GM23338 (cell line): ENCODE measurements at regions not wholly inside any gene's neighbourhood (a gene's known extent, or its start where the extent isn't known, plus 50 kb on each side); places are given as distances from the start of the nearest gene placed in this dataset.

ENCODE experiments used
- ATAC-seq: fragments of 200-7000 bp; cut with Tn5 transposase; 3 replicates; pipeline ENCODE4 v1.9.1; 2020
- DNase-seq: peaks from one replicate; pipeline ENCODE4 v3.0.0-alpha.2; 2015; ENCODE audit warnings: low spot score
- H2AFZ ChIP-seq: fragments of 200-600 bp; sonication (generic); 2 replicates; pipeline ENCODE4 v1.8.0; 2016; ENCODE audit warnings: antibody characterized with exemption, mild to moderate bottlenecking, moderate library complexity
- H3F3A ChIP-seq: fragments of 200-600 bp; sonication (generic); replicated peaks from 2 replicates; pipeline ENCODE4 v1.8.0; 2017; ENCODE audit warnings: antibody characterized with exemption, mixed run types, low read depth
- H3K27ac ChIP-seq: fragments of 200-600 bp; sonication (generic); 2 replicates; pipeline ENCODE4 v1.6.1; 2016; ENCODE audit warnings: low read depth
- H3K27me3 ChIP-seq: fragments of 200-600 bp; sonication (generic); 2 replicates; pipeline ENCODE4 v1.8.0; 2016; ENCODE audit warnings: mild to moderate bottlenecking, mixed run types, moderate library complexity; ENCODE audit not compliant: insufficient read depth
- H3K36me3 ChIP-seq: fragments of 200-600 bp; sonication (generic); 2 replicates; pipeline ENCODE4 v1.8.0; 2016; ENCODE audit warnings: mild to moderate bottlenecking; ENCODE audit not compliant: insufficient read depth
- H3K4me1 ChIP-seq: fragments of 200-600 bp; sonication (generic); 2 replicates; pipeline ENCODE4 v1.8.0; 2016; ENCODE audit warnings: mild to moderate bottlenecking, moderate library complexity; ENCODE audit not compliant: insufficient read depth
- H3K4me2 ChIP-seq: fragments of 200-600 bp; sonication (generic); 2 replicates; pipeline ENCODE4 v1.7.1; 2017; ENCODE audit warnings: mixed run types
- H3K4me3 ChIP-seq: fragments of 200-600 bp; sonication (generic); 2 replicates; pipeline ENCODE4 v1.6.1; 2016; ENCODE audit warnings: mixed run types
- H3K79me2 ChIP-seq: fragments of 200-600 bp; sonication (generic); replicated peaks from 2 replicates; pipeline ENCODE4 v1.8.0; 2017; ENCODE audit warnings: mild to moderate bottlenecking; ENCODE audit not compliant: insufficient read depth
- H3K9me2 ChIP-seq: fragments of 200-600 bp; sonication (generic); 2 replicates; pipeline ENCODE4 v1.8.0; 2017; ENCODE audit not compliant: insufficient read depth
- H4K20me1 ChIP-seq: fragments of 200-600 bp; sonication (generic); replicated peaks from 2 replicates; pipeline ENCODE4 v1.8.0; 2017; ENCODE audit warnings: mild to moderate bottlenecking; ENCODE audit not compliant: insufficient read depth
- H3K27ac Mint-ChIP-seq: 2 replicates; pipeline ENCODE4 v1.8.0; 2020; ENCODE audit warnings: inconsistent platforms, mild to moderate bottlenecking, moderate library complexity, mixed read lengths
- H3K27me3 Mint-ChIP-seq: 3 replicates; pipeline ENCODE4 v1.8.0; 2022; ENCODE audit warnings: low read depth, mild to moderate bottlenecking, moderate library complexity, mixed read lengths, inconsistent platforms; ENCODE audit not compliant: insufficient read depth, poor library complexity
- H3K36me3 Mint-ChIP-seq: 3 replicates; pipeline ENCODE4 v1.8.0; 2021; ENCODE audit warnings: low read depth, mild to moderate bottlenecking, inconsistent platforms, moderate library complexity, mixed read lengths
- H3K4me1 Mint-ChIP-seq: 3 replicates; pipeline ENCODE4 v1.8.0; 2020; ENCODE audit warnings: mild to moderate bottlenecking, inconsistent platforms, mixed read lengths
- H3K4me3 Mint-ChIP-seq: 3 replicates; pipeline ENCODE4 v1.8.0; 2021; ENCODE audit warnings: moderate library complexity, mild to moderate bottlenecking, inconsistent platforms, mixed read lengths
- H3K9me3 Mint-ChIP-seq: 3 replicates; pipeline ENCODE4 v1.8.0; 2020; ENCODE audit warnings: moderate library complexity, mild to moderate bottlenecking, inconsistent platforms, mixed read lengths
- CREB1 ChIP-seq: fragments of 250-450 bp; sonication (Bioruptor Pico); IDR thresholded peaks from 2 replicates; pipeline ENCODE4 v1.5.0; 2020; ENCODE audit warnings: low read depth, mild to moderate bottlenecking, moderate library complexity
- EZH2 ChIP-seq: fragments of 200-600 bp; sonication (generic); IDR thresholded peaks from one replicate; pipeline ENCODE4 v1.8.0; 2017; ENCODE audit warnings: antibody characterized with exemption, mild to moderate bottlenecking, low read depth; ENCODE audit not compliant: unreplicated experiment
- JUNB ChIP-seq: IDR thresholded peaks from one replicate; pipeline ENCODE4 v1.6.1; 2016; ENCODE audit warnings: antibody characterized with exemption; ENCODE audit not compliant: unreplicated experiment
- NANOG ChIP-seq: IDR thresholded peaks from 2 replicates; pipeline ENCODE4 v1.6.1; 2016; ENCODE audit warnings: antibody characterized with exemption, borderline replicate concordance
- POLR2AphosphoS5 ChIP-seq: IDR thresholded peaks from 2 replicates; pipeline ENCODE4 v1.6.1; 2016; ENCODE audit warnings: antibody characterized with exemption, low read depth
- STAT1 ChIP-seq: IDR thresholded peaks from one replicate; pipeline ENCODE4 v1.6.1; 2016; ENCODE audit warnings: antibody characterized with exemption; ENCODE audit not compliant: unreplicated experiment
- ZNF114 ChIP-seq: fragments of 250-450 bp; sonication (Bioruptor Pico); IDR thresholded peaks from 2 replicates; pipeline ENCODE4 v1.5.0; 2020; ENCODE audit warnings: mild to moderate bottlenecking, moderate library complexity
- ZNF331 ChIP-seq: fragments of 250-450 bp; sonication (Bioruptor Pico); IDR thresholded peaks from 2 replicates; pipeline ENCODE4 v1.5.0; 2020; ENCODE audit warnings: low read depth, mild to moderate bottlenecking, moderate library complexity
- TF ChIP-seq, protein P1 (sequence below): IDR thresholded peaks from 2 replicates; pipeline ENCODE4 v1.6.1; 2016; ENCODE audit warnings: antibody characterized with exemption
- TF ChIP-seq, protein P2 (sequence below): IDR thresholded peaks from one replicate; pipeline ENCODE4 v1.6.1; 2018; ENCODE audit warnings: antibody characterized with exemption; ENCODE audit not compliant: unreplicated experiment
- TF ChIP-seq, protein P3 (sequence below): fragments of 250-450 bp; sonication (Bioruptor Pico); IDR thresholded peaks from 2 replicates; pipeline ENCODE4 v1.5.0; 2020; ENCODE audit warnings: mild to moderate bottlenecking, moderate library complexity

DNA sequence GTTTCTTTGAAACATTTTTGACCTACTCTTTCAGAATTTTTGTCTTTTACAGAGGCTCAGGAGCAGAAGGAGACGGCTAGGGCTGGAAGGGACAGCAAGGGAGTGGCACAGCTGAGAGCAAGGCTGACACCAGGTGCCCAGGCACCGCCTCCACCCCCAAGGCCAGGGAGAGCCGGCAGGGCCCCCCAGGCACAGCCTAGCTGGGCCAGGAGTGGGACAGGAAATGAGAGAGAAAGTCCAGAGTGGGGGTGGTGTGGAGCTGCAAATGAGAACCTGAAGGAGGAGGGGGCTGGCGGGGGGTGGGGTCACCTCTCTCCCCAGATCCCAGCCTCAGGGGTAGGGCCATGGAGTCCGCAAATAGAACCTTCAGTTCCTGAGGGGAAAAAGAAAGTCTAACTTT is 236.7 kb downstream of the CDC5L start:
- no peaks in the 10 kb centered on the region for H4K20me1 ChIP-seq
- H3K36me3 ChIP-seq = no peaks in the 10 kb centered on the region
- H3K4me3 ChIP-seq = no peak overlapping the region
- H3K4me2 ChIP-seq = peak overlapping the region; percentile 73
- 0 out of 2 replicates have a peak, but pooled peaks cover 2% of the 10 kb centered on the region for H3F3A ChIP-seq
- peak; percentile 52 for DNase-seq
- peaks cover 15% of the 10 kb centered on the region; the same call in 1 of the 2 replicates for H3K9me2 ChIP-seq
- H3K4me3 Mint-ChIP-seq = peak overlapping the region; percentile 31; the same call in 1 of the 3 replicates
- H3K4me1 ChIP-seq = peaks cover 55% of the 10 kb centered on the region
- H3K79me2 ChIP-seq = no peaks in the 10 kb centered on the region
- TF ChIP-seq, protein P1, sequence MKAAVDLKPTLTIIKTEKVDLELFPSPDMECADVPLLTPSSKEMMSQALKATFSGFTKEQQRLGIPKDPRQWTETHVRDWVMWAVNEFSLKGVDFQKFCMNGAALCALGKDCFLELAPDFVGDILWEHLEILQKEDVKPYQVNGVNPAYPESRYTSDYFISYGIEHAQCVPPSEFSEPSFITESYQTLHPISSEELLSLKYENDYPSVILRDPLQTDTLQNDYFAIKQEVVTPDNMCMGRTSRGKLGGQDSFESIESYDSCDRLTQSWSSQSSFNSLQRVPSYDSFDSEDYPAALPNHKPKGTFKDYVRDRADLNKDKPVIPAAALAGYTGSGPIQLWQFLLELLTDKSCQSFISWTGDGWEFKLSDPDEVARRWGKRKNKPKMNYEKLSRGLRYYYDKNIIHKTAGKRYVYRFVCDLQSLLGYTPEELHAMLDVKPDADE = peak; percentile 66; the same call in 1 of the 2 replicates
- TF ChIP-seq POLR2AphosphoS5 = no peak
- peaks cover 68% of the 10 kb centered on the region for H3K4me1 Mint-ChIP-seq
- peaks cover 8% of the 10 kb centered on the region for H3K27me3 Mint-ChIP-seq
- peak overlapping the region; percentile 1; the same call in 1 of the 2 replicates for H2AFZ ChIP-seq
- no peaks in the 10 kb centered on the region for H3K9me3 Mint-ChIP-seq
- peak overlapping the region; percentile 80 for H3K27ac Mint-ChIP-seq
- no peaks in the 10 kb centered on the region; the same call in 2 of the 3 replicates for H3K36me3 Mint-ChIP-seq
- peak overlapping the region; percentile 85; the same call in 1 of the 2 replicates for H3K27ac ChIP-seq
- no peaks in the 10 kb centered on the region for H3K27me3 ChIP-seq
- ATAC-seq = peak; percentile 32

DNA sequence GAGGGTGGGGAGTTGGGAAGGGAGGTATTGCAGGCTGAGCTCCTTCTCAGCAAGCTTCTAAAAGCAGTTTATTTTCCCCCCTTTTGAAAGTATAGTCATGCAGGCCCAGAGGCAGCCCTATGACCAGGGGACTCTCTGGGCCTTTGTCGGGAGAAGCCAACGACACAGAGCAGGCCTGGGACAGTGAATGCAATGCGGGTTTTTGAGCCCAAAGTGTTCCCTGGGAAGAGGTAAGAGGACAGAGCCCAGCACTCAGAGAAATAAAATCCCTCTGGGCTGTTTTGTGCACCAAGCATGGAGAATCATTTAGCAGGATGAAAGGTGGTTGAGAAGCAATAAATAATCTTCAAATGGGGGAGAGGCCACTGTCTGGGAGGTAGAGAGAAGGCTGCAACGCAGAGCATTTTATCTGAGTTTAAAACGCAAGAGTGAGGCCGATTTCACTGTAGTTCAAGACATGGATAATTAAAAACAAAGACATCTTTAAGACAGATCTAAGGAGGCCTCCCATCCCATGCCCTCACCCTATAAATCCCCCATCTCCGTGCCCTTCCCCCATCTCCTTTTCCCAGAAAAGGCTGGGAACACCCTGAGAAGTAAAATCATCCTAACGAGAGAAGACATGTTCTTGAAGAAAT is 237.5 kb downstream of the CDC5L start:
- no peaks in the 10 kb centered on the region for H3K27me3 ChIP-seq
- no peak overlapping the region for H3K4me3 ChIP-seq
- H3K36me3 ChIP-seq = no peaks in the 10 kb centered on the region
- 0 out of 2 replicates have a peak, but pooled peaks cover 2% of the 10 kb centered on the region for H3F3A ChIP-seq
- Mint-ChIP-seq H3K9me3 (no peaks in the 10 kb centered on the region), H3K4me3 (peak overlapping the region; percentile 4; the same call in 1 of the 3 replicates), H3K4me1 (peaks cover 70% of the 10 kb centered on the region), H3K36me3 (no peaks in the 10 kb centered on the region; the same call in 2 of the 3 replicates), H3K27me3 (peaks cover 9% of the 10 kb centered on the region), H3K27ac (peak overlapping the region; percentile 73)
- H3K79me2 ChIP-seq = no peaks in the 10 kb centered on the region
- peaks cover 54% of the 10 kb centered on the region for H3K4me1 ChIP-seq
- H4K20me1 ChIP-seq = no peaks in the 10 kb centered on the region
- peak overlapping the region; percentile 85 for H3K27ac ChIP-seq
- H3K4me2 ChIP-seq = peak overlapping the region; percentile 73
- peak overlapping the region; percentile 92 for H2AFZ ChIP-seq
- ATAC-seq (peak; percentile 22), DNase-seq (peak; percentile 22)
- H3K9me2 ChIP-seq = peaks cover 10% of the 10 kb centered on the region; the same call in 1 of the 2 replicates
- TF ChIP-seq NANOG (no peak), ZNF331 (CRISPR knock-in tag) (no peak), EZH2 (no peak), CREB1 (CRISPR knock-in tag) (no peak), JUNB (no peak), STAT1 (no peak), ZNF114 (CRISPR knock-in tag) (no peak), POLR2AphosphoS5 (no peak)
- TF ChIP-seq, protein P2, sequence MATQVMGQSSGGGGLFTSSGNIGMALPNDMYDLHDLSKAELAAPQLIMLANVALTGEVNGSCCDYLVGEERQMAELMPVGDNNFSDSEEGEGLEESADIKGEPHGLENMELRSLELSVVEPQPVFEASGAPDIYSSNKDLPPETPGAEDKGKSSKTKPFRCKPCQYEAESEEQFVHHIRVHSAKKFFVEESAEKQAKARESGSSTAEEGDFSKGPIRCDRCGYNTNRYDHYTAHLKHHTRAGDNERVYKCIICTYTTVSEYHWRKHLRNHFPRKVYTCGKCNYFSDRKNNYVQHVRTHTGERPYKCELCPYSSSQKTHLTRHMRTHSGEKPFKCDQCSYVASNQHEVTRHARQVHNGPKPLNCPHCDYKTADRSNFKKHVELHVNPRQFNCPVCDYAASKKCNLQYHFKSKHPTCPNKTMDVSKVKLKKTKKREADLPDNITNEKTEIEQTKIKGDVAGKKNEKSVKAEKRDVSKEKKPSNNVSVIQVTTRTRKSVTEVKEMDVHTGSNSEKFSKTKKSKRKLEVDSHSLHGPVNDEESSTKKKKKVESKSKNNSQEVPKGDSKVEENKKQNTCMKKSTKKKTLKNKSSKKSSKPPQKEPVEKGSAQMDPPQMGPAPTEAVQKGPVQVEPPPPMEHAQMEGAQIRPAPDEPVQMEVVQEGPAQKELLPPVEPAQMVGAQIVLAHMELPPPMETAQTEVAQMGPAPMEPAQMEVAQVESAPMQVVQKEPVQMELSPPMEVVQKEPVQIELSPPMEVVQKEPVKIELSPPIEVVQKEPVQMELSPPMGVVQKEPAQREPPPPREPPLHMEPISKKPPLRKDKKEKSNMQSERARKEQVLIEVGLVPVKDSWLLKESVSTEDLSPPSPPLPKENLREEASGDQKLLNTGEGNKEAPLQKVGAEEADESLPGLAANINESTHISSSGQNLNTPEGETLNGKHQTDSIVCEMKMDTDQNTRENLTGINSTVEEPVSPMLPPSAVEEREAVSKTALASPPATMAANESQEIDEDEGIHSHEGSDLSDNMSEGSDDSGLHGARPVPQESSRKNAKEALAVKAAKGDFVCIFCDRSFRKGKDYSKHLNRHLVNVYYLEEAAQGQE = no peak
- TF ChIP-seq, protein P3, sequence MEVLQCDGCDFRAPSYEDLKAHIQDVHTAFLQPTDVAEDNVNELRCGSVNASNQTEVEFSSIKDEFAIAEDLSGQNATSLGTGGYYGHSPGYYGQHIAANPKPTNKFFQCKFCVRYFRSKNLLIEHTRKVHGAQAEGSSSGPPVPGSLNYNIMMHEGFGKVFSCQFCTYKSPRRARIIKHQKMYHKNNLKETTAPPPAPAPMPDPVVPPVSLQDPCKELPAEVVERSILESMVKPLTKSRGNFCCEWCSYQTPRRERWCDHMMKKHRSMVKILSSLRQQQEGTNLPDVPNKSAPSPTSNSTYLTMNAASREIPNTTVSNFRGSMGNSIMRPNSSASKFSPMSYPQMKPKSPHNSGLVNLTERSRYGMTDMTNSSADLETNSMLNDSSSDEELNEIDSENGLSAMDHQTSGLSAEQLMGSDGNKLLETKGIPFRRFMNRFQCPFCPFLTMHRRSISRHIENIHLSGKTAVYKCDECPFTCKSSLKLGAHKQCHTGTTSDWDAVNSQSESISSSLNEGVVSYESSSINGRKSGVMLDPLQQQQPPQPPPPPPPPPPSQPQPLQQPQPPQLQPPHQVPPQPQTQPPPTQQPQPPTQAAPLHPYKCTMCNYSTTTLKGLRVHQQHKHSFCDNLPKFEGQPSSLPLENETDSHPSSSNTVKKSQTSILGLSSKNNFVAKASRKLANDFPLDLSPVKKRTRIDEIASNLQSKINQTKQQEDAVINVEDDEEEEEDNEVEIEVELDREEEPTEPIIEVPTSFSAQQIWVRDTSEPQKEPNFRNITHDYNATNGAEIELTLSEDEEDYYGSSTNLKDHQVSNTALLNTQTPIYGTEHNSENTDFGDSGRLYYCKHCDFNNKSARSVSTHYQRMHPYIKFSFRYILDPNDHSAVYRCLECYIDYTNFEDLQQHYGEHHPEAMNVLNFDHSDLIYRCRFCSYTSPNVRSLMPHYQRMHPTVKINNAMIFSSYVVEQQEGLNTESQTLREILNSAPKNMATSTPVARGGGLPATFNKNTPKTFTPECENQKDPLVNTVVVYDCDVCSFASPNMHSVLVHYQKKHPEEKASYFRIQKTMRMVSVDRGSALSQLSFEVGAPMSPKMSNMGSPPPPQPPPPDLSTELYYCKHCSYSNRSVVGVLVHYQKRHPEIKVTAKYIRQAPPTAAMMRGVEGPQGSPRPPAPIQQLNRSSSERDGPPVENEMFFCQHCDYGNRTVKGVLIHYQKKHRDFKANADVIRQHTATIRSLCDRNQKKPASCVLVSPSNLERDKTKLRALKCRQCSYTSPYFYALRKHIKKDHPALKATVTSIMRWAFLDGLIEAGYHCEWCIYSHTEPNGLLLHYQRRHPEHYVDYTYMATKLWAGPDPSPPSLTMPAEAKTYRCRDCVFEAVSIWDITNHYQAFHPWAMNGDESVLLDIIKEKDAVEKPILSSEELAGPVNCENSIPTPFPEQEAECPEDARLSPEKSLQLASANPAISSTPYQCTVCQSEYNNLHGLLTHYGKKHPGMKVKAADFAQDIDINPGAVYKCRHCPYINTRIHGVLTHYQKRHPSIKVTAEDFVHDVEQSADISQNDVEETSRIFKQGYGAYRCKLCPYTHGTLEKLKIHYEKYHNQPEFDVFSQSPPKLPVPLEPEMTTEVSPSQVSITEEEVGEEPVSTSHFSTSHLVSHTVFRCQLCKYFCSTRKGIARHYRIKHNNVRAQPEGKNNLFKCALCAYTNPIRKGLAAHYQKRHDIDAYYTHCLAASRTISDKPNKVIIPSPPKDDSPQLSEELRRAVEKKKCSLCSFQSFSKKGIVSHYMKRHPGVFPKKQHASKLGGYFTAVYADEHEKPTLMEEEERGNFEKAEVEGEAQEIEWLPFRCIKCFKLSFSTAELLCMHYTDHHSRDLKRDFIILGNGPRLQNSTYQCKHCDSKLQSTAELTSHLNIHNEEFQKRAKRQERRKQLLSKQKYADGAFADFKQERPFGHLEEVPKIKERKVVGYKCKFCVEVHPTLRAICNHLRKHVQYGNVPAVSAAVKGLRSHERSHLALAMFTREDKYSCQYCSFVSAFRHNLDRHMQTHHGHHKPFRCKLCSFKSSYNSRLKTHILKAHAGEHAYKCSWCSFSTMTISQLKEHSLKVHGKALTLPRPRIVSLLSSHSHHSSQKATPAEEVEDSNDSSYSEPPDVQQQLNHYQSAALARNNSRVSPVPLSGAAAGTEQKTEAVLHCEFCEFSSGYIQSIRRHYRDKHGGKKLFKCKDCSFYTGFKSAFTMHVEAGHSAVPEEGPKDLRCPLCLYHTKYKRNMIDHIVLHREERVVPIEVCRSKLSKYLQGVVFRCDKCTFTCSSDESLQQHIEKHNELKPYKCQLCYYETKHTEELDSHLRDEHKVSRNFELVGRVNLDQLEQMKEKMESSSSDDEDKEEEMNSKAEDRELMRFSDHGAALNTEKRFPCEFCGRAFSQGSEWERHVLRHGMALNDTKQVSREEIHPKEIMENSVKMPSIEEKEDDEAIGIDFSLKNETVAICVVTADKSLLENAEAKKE (CRISPR knock-in tag) = no peak
